OCI-LY7 (cell line): ENCODE measurements at regions not wholly inside any gene's neighbourhood (a gene's known extent, or its start where the extent isn't known, plus 50 kb on each side); places are given as distances from the start of the nearest gene placed in this dataset.

ENCODE experiments used
- BruUV-seq: library from RNA; stranded (reverse); fragments of 400-500 nt; replicated peaks from 2 replicates; lab custom pipeline; 2021; lab: Mats Ljungman, UMichigan
- CTCF ChIA-PET: fragments of 300-600 bp; sonication (Branson Sonifier 250); formaldehyde crosslinking; loops from one replicate; lab custom pipeline; 2022; ENCODE audit warnings: antibody characterized with exemption; ENCODE audit not compliant: unreplicated experiment; lab: Charles Lee
- POLR2A ChIA-PET: fragments of 300-600 bp; sonication (Branson Sonifier 250); formaldehyde crosslinking; loops from one replicate; lab custom pipeline; 2022; ENCODE audit warnings: antibody characterized with exemption; lab: Charles Lee
- DNase-seq: peaks from one replicate; pipeline ENCODE4 v3.0.0-alpha.2; 2015; ENCODE audit warnings: low spot score
- H2AFZ ChIP-seq: fragments of 200-600 bp; sonication (generic), shearing (Covaris generic); 2 replicates; pipeline ENCODE4 v1.6.1; 2014; ENCODE audit warnings: mild to moderate bottlenecking, antibody characterized with exemption, low read length, moderate library complexity
- H3K27ac ChIP-seq: fragments of 200-600 bp; sonication (generic); 2 replicates; pipeline ENCODE4 v1.5.1; 2014; ENCODE audit warnings: mixed run types, low read depth, mild to moderate bottlenecking, moderate library complexity, low read length, inconsistent platforms; ENCODE audit not compliant: poor library complexity, severe bottlenecking
- H3K36me3 ChIP-seq: fragments of 200-600 bp; sonication (generic); 2 replicates; pipeline ENCODE4 v1.6.1; 2014; ENCODE audit warnings: mild to moderate bottlenecking, antibody characterized with exemption, low read length, moderate library complexity, mixed read lengths; ENCODE audit not compliant: insufficient read depth
- H3K4me1 ChIP-seq: fragments of 200-600 bp; sonication (generic); 2 replicates; pipeline ENCODE4 v1.5.1; 2014; ENCODE audit warnings: mild to moderate bottlenecking, low read length; ENCODE audit not compliant: insufficient read depth, poor library complexity, severe bottlenecking
- H3K4me2 ChIP-seq: fragments of 200-600 bp; sonication (generic); 2 replicates; pipeline ENCODE4 v1.6.1; 2014; ENCODE audit warnings: mild to moderate bottlenecking, low read length
- H3K4me3 ChIP-seq: fragments of 200-600 bp; sonication (generic); 2 replicates; pipeline ENCODE4 v1.5.1; 2014; ENCODE audit warnings: mild to moderate bottlenecking, low read depth, low read length; ENCODE audit not compliant: poor library complexity, severe bottlenecking
- H3K79me2 ChIP-seq: fragments of 200-600 bp; sonication (generic); 2 replicates; pipeline ENCODE4 v1.6.1; 2016; ENCODE audit warnings: low read depth, mild to moderate bottlenecking, low read length, moderate library complexity, mixed read lengths; ENCODE audit not compliant: insufficient read depth
- H3K9me2 ChIP-seq: fragments of 200-600 bp; sonication (generic); 2 replicates; pipeline ENCODE4 v1.6.1; 2016; ENCODE audit warnings: mild to moderate bottlenecking, low read length, mixed read lengths; ENCODE audit not compliant: insufficient read depth
- H3K9me3 ChIP-seq: fragments of 200-600 bp; sonication (generic); 2 replicates; pipeline ENCODE4 v1.6.1; 2014; ENCODE audit warnings: mild to moderate bottlenecking, mixed run types, low read length, mixed read lengths
- H4K20me1 ChIP-seq: fragments of 200-600 bp; sonication (generic); 2 replicates; pipeline ENCODE4 v1.6.1; 2014; ENCODE audit warnings: mild to moderate bottlenecking, antibody characterized with exemption, low read length, moderate library complexity, mixed read lengths; ENCODE audit not compliant: insufficient read depth
- EZH2phosphoT487 ChIP-seq: fragments of 200-600 bp; sonication (generic); IDR thresholded peaks from 2 replicates; pipeline ENCODE4 v1.6.1; 2018; ENCODE audit warnings: low read depth, borderline replicate concordance, mild to moderate bottlenecking, mixed run types, antibody characterized with exemption, low read length, moderate library complexity, mixed read lengths
- intact Hi-C: fragments of 100-400 bp; cut with micrococcal nuclease; formaldehyde crosslinking; loops from one replicate; pipeline ENCODE4 v1.10.0; 2022; ENCODE audit not compliant: unreplicated experiment
- TF ChIP-seq, protein P1 (sequence below): fragments of 200-600 bp; sonication (generic); conservative IDR thresholded peaks from 2 replicates; pipeline ENCODE4 v1.5.1; 2014; ENCODE audit warnings: mild to moderate bottlenecking, antibody characterized with exemption, low read length, moderate library complexity, mixed read lengths

- Histone ChIP-seq H3K27ac (no peak overlapping the region), H4K20me1 (no peaks in the 10 kb centered on the region), H3K4me1 (no peaks in the 10 kb centered on the region), H2AFZ (no peak overlapping the region), H3K9me2 (0 out of 2 replicates have a peak, but pooled peaks cover 4% of the 10 kb centered on the region), H3K79me2 (no peaks in the 10 kb centered on the region), H3K36me3 (no peaks in the 10 kb centered on the region), H3K9me3 (no peaks in the 10 kb centered on the region), H3K4me2 (no peak overlapping the region), H3K4me3 (no peak overlapping the region)
- intact Hi-C loops: no loop called here
- TF ChIP-seq, protein P1, sequence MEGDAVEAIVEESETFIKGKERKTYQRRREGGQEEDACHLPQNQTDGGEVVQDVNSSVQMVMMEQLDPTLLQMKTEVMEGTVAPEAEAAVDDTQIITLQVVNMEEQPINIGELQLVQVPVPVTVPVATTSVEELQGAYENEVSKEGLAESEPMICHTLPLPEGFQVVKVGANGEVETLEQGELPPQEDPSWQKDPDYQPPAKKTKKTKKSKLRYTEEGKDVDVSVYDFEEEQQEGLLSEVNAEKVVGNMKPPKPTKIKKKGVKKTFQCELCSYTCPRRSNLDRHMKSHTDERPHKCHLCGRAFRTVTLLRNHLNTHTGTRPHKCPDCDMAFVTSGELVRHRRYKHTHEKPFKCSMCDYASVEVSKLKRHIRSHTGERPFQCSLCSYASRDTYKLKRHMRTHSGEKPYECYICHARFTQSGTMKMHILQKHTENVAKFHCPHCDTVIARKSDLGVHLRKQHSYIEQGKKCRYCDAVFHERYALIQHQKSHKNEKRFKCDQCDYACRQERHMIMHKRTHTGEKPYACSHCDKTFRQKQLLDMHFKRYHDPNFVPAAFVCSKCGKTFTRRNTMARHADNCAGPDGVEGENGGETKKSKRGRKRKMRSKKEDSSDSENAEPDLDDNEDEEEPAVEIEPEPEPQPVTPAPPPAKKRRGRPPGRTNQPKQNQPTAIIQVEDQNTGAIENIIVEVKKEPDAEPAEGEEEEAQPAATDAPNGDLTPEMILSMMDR: no peak
- TF ChIP-seq EZH2phosphoT487: no peak
- POLR2A ChIA-PET: no interaction called here
- no peak for DNase-seq
- CTCF ChIA-PET: no interaction called here
- BruUV-seq: no TSS peak
Observed at GRCh38 chr16:72287649-72288048, 115.7 kb upstream of the PMFBP1 start.

GRCh38 chr16:72286936-72287620 lies 115.1 kb upstream of the PMFBP1 start:
- H3K27ac ChIP-seq: no peak overlapping the region
- H3K9me2 ChIP-seq: 0 out of 2 replicates have a peak, but pooled peaks cover 1% of the 10 kb centered on the region
- no peak for TF ChIP-seq EZH2phosphoT487
- TF ChIP-seq, protein P1: no peak
- CTCF ChIA-PET: no interaction called here
- H3K4me1 ChIP-seq: no peaks in the 10 kb centered on the region
- H3K9me3 ChIP-seq: no peaks in the 10 kb centered on the region
- POLR2A ChIA-PET: no interaction called here
- no peaks in the 10 kb centered on the region for H4K20me1 ChIP-seq
- no peak for DNase-seq
- H2AFZ ChIP-seq: no peak overlapping the region
- BruUV-seq: no TSS peak
- H3K4me3 ChIP-seq: no peak overlapping the region
- no peaks in the 10 kb centered on the region for H3K79me2 ChIP-seq
- H3K4me2 ChIP-seq: no peak overlapping the region
- intact Hi-C loops: no loop called here
- no peaks in the 10 kb centered on the region for H3K36me3 ChIP-seq

DNA sequence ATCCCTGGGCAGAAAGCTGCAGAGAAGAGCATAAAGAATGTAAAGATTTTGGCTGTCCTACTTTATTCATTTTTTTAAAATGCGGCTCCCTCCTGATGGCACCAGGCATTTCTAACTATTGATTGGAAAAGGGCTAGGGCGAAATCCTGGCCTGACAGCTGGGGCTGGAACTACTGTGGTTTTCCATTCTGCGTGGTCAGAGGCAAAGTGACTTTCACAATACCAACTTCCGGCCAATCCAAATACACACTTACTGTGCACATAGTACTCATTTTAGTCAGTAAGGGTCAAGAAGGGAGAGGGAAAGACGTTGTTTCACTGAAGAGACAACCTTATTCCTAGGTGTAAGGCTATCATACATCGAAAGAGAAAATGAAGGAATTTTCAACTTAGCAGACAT lies 113.8 kb upstream of the PMFBP1 start:
- H3K4me2 ChIP-seq: no peak overlapping the region
- H3K36me3 ChIP-seq: no peaks in the 10 kb centered on the region
- no peaks in the 10 kb centered on the region for H3K79me2 ChIP-seq
- no peak overlapping the region for H2AFZ ChIP-seq
- H3K9me2 ChIP-seq: no peaks in the 10 kb centered on the region
- POLR2A ChIA-PET: interaction anchor here (0.6 kb wide), 2 partner anchors 124 to 408 kb away, joined by 3 read pairs; no protein-coding TSS in a partner anchor
- no peak overlapping the region for H3K4me3 ChIP-seq
- H4K20me1 ChIP-seq: no peaks in the 10 kb centered on the region
- no peaks in the 10 kb centered on the region for H3K4me1 ChIP-seq
- TF ChIP-seq, protein P1: no peak
- no peak for TF ChIP-seq EZH2phosphoT487
- no peak overlapping the region for H3K27ac ChIP-seq
- intact Hi-C loops: no loop called here
- no peaks in the 10 kb centered on the region for H3K9me3 ChIP-seq
- no peak for DNase-seq
- BruUV-seq: no TSS peak
- CTCF ChIA-PET: no interaction called here
